Mesenchymal stem cell (in vitro differentiated cells and primary cell): ENCODE measurements at regions not wholly inside any gene's neighbourhood (a gene's known extent, or its start where the extent isn't known, plus 50 kb on each side); places are given as distances from the start of the nearest gene placed in this dataset.

Experiments used
- DNase-seq: peaks from one replicate; pipeline ENCODE4 v3.0.0-alpha.2; 2013
- H2AFZ ChIP-seq: one replicate; pipeline ENCODE4 v1.6.1; 2013; ENCODE audit warnings: low read depth, mild to moderate bottlenecking, control low read depth, inconsistent platforms, low read length, moderate library complexity
- H2AK5ac ChIP-seq: 2 replicates; pipeline ENCODE4 v1.6.1; 2013; ENCODE audit warnings: low read length, moderate library complexity, mild to moderate bottlenecking, inconsistent platforms; ENCODE audit not compliant: severe bottlenecking
- H2BK120ac ChIP-seq: one replicate; pipeline ENCODE4 v1.6.1; 2013; ENCODE audit warnings: low read depth, mild to moderate bottlenecking, inconsistent platforms, low read length, moderate library complexity
- H2BK12ac ChIP-seq, 2 experiments: one replicate each; pipeline ENCODE4 v1.6.1; 2013; ENCODE audit warnings: inconsistent platforms in 2 of 2, low read length in 2 of 2, mild to moderate bottlenecking in 2 of 2, moderate library complexity in 2 of 2, control low read depth in 1 of 2
- H2BK15ac ChIP-seq: one replicate; pipeline ENCODE4 v1.6.1; 2013; ENCODE audit warnings: mild to moderate bottlenecking, low read depth, inconsistent platforms; ENCODE audit not compliant: poor library complexity, severe bottlenecking
- H2BK5ac ChIP-seq: 2 replicates; pipeline ENCODE4 v1.6.1; 2013; ENCODE audit warnings: low read depth, mild to moderate bottlenecking, low read length, control low read depth, inconsistent platforms; ENCODE audit not compliant: poor library complexity, severe bottlenecking
- H3K14ac ChIP-seq, 2 experiments: one replicate each; pipeline ENCODE4 v1.6.1; 2013; ENCODE audit warnings: inconsistent platforms in 2 of 2, low read length in 2 of 2, control low read depth in 1 of 2, mild to moderate bottlenecking in 1 of 2, moderate library complexity in 1 of 2
- H3K18ac ChIP-seq, 2 experiments: one replicate each; pipeline ENCODE4 v1.6.1; 2013; ENCODE audit warnings: inconsistent platforms in 2 of 2, low read length in 2 of 2, control low read depth in 1 of 2, low read depth in 1 of 2, mild to moderate bottlenecking in 1 of 2
- H3K23ac ChIP-seq, 2 experiments: one replicate each; pipeline ENCODE4 v1.6.1; 2013; ENCODE audit warnings: inconsistent platforms in 2 of 2, low read length in 2 of 2, mild to moderate bottlenecking in 2 of 2, moderate library complexity in 2 of 2, control low read depth in 1 of 2
- H3K27ac ChIP-seq: 2 replicates; pipeline ENCODE4 v1.5.1; 2013; ENCODE audit warnings: mild to moderate bottlenecking, moderate library complexity, low read length, control low read depth, inconsistent platforms; ENCODE audit not compliant: poor library complexity, severe bottlenecking
- H3K27me3 ChIP-seq, 2 experiments: 2 replicates each; pipeline versions ENCODE4 v1.6.1 to v1.7.0; 2013; ENCODE audit warnings: low read length in 2 of 2, mild to moderate bottlenecking in 2 of 2, moderate library complexity in 2 of 2, control low read depth in 1 of 2, inconsistent platforms in 1 of 2; ENCODE audit not compliant: control insufficient read depth in 1 of 2, insufficient read depth in 1 of 2
- H3K36me3 ChIP-seq, 2 experiments: 2 replicates each; pipeline versions ENCODE4 v1.6.1 to v1.7.0; 2013; ENCODE audit warnings: low read length in 2 of 2, control low read depth in 1 of 2, inconsistent platforms in 1 of 2, low read depth in 1 of 2, mild to moderate bottlenecking in 1 of 2; ENCODE audit not compliant: insufficient read depth in 2 of 2, control insufficient read depth in 1 of 2
- H3K4ac ChIP-seq, 2 experiments: one replicate each; pipeline ENCODE4 v1.6.1; 2013; ENCODE audit warnings: inconsistent platforms in 2 of 2, low read length in 2 of 2, mild to moderate bottlenecking in 2 of 2, moderate library complexity in 2 of 2, control low read depth in 1 of 2, low read depth in 1 of 2
- H3K4me1 ChIP-seq: 2 replicates; pipeline ENCODE4 v1.6.1; 2013; ENCODE audit warnings: low read depth, low read length, control low read depth; ENCODE audit not compliant: control insufficient read depth, insufficient read depth
- H3K4me2 ChIP-seq: 2 replicates; pipeline ENCODE4 v1.6.1; 2013; ENCODE audit warnings: low read length, mild to moderate bottlenecking, inconsistent platforms; ENCODE audit not compliant: poor library complexity, severe bottlenecking
- H3K4me3 ChIP-seq, 2 experiments: 2 replicates each; pipeline versions ENCODE4 v1.5.1 to v1.7.0; 2013; ENCODE audit warnings: low read length in 2 of 2, mild to moderate bottlenecking in 2 of 2, control low read depth in 1 of 2, low read depth in 1 of 2; ENCODE audit not compliant: insufficient read depth in 1 of 2
- H3K79me1 ChIP-seq: replicated peaks from 2 replicates; pipeline ENCODE4 v1.6.1; 2013; ENCODE audit warnings: mild to moderate bottlenecking, control low read depth, low read length, inconsistent platforms; ENCODE audit not compliant: poor library complexity, severe bottlenecking
- H3K9ac ChIP-seq: 2 replicates; pipeline ENCODE4 v1.7.0; 2013; ENCODE audit warnings: mild to moderate bottlenecking, low read length, moderate library complexity
- H3K9me3 ChIP-seq: 2 replicates; pipeline ENCODE4 v1.7.0; 2013; ENCODE audit warnings: mild to moderate bottlenecking, low read length; ENCODE audit not compliant: control insufficient read depth
- H4K8ac ChIP-seq: one replicate; pipeline ENCODE4 v1.6.1; 2013; ENCODE audit warnings: inconsistent platforms, mild to moderate bottlenecking, low read length, moderate library complexity
- H4K91ac ChIP-seq: one replicate; pipeline ENCODE4 v1.6.1; 2013; ENCODE audit warnings: mild to moderate bottlenecking, low read length, inconsistent platforms
- WGBS: methylation state at CpG from one replicate; pipeline ENCODE4 v1.1.7; 2013; ENCODE audit warnings: mixed read lengths; 5-methylcytosine and 5-hydroxymethylcytosine counted together

GRCh38 chr12:132379576-132379975 lies 50.2 kb upstream of the GALNT9 start:
- Histone ChIP-seq H2BK15ac (no peak overlapping the region), H3K18ac (no peak overlapping the region), H3K4ac (no peak overlapping the region), H4K91ac (no peak overlapping the region), H4K8ac (no peak overlapping the region), H3K79me1 (no peaks in the 10 kb centered on the region), H3K14ac (no peak overlapping the region), H3K4me3 (no peak overlapping the region), H2BK120ac (no peak overlapping the region), H3K23ac (no peak overlapping the region), H2AK5ac (no peak overlapping the region), H3K9me3 (no peaks in the 10 kb centered on the region), H3K4me1 (no peaks in the 10 kb centered on the region), H3K27me3 (peaks cover 34 to 67% of the 10 kb centered on the region in 2 experiments), H3K27ac (no peak overlapping the region), H3K9ac (no peak overlapping the region), H3K4me2 (no peak overlapping the region), H3K36me3 (no peaks in the 10 kb centered on the region), H2BK5ac (no peak overlapping the region), H2BK12ac (no peak overlapping the region), H2AFZ (no peak overlapping the region)
- no peak for DNase-seq
- 90% methylated on average over 24 of the region's 24 CpGs for whole genome bisulfite sequencing
